A673 (cell line): ENCODE measurements at regions not wholly inside any gene's neighbourhood (a gene's known extent, or its start where the extent isn't known, plus 50 kb on each side); places are given as distances from the start of the nearest gene placed in this dataset.

Experiments
- CTCF ChIP-seq: fragments of 300-800, 200-600 bp; sonication (generic); conservative IDR thresholded peaks from 2 replicates; pipeline ENCODE4 v1.5.1; 2017; ENCODE audit warnings: low read depth, mild to moderate bottlenecking, antibody characterized with exemption, low read length, moderate library complexity, mixed read lengths
- EZH2 ChIP-seq: fragments of 200-600 bp; sonication (generic); IDR thresholded peaks from 2 replicates; pipeline ENCODE4 v1.6.1; 2017; ENCODE audit warnings: borderline replicate concordance, low read depth, mild to moderate bottlenecking, mixed read lengths, antibody characterized with exemption, low read length; ENCODE audit not compliant: poor library complexity, severe bottlenecking

GRCh38 chr13:104483631-104484030 lies 1417.4 kb upstream of the SLC10A2 start:
- TF ChIP-seq CTCF (no peak), EZH2 (no peak)
